Retinal pigment epithelial cell (primary cell): ENCODE measurements at regions not wholly inside any gene's neighbourhood (a gene's known extent, or its start where the extent isn't known, plus 50 kb on each side); places are given as distances from the start of the nearest gene placed in this dataset.

ENCODE experiments used
- DNase-seq: peaks from one replicate; pipeline ENCODE4 v3.0.0-alpha.2; 2010; ENCODE audit warnings: low read depth
- H3K4me3 ChIP-seq: 2 replicates; pipeline ENCODE4 v1.5.1; 2011; ENCODE audit warnings: mild to moderate bottlenecking, low read length, control low read depth, moderate library complexity
- CTCF ChIP-seq: conservative IDR thresholded peaks from 2 replicates; pipeline ENCODE4 v1.5.1; 2011; ENCODE audit warnings: low read depth, low read length, control low read depth, inconsistent platforms

GRCh38 chr6:167240034-167240541 lies 51.0 kb upstream of the UNC93A start:
- no peak for DNase-seq
- no peak for TF ChIP-seq CTCF
- no peak overlapping the region for H3K4me3 ChIP-seq
